DMS153 treated with DMSO at 0.1 percent for 48 hours (cell line): ENCODE measurements at regions not wholly inside any gene's neighbourhood (a gene's known extent, or its start where the extent isn't known, plus 50 kb on each side); places are given as distances from the start of the nearest gene placed in this dataset.
"Not testable (repeated sequence)": the region's sequence is repeated elsewhere in the genome, so short reads cannot be mapped to it uniquely, and the experiment has no call there.

Source experiments
- DNase-seq: peaks from one replicate; lab custom pipeline; 2025; ENCODE audit not compliant: unreplicated experiment; lab: John Stamatoyannopoulos, UW

- DNase-seq: no peak
Observed at GRCh38 chr20:12718619-12719018, 290.2 kb upstream of the SPTLC3 start.

DNA sequence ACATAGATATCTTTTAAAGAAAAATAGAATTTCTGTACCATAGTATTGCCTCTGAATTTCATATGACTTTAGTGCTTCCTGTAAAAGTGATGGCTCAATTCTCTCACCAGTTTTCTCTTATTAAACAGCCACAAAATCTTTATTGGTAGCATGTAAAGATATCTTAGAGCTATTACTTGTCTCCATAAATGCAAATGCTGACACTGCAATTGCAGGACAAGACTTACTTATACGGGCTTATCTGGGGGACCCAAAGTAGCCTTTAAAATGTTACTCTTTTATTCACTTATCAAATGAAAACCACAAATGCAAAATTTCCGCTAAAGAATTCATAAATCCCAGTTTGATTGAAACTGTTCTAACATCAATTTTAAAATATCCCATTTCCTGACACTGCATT lies 287.1 kb upstream of the SPTLC3 start:
- no peak for DNase-seq

DNA sequence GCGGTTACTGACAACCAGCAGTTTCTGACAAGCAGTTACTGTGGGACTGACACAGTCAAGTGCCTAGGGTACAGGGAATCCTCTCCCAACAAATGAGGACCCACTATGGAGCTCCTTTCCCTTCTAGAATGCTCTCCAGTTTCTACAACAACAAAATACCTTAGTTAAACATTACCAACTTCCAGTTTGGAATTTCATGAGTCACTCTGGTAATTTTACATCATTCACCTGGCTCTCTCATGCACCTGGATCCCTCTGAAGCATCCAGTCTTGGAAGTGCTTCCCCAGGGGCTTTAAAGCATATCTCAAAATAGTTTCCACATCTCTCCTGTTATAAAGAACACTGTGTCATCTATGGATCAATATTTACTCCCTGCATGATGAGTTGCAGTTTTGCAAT lies 286.7 kb upstream of the SPTLC3 start:
- DNase-seq: no peak

DNA sequence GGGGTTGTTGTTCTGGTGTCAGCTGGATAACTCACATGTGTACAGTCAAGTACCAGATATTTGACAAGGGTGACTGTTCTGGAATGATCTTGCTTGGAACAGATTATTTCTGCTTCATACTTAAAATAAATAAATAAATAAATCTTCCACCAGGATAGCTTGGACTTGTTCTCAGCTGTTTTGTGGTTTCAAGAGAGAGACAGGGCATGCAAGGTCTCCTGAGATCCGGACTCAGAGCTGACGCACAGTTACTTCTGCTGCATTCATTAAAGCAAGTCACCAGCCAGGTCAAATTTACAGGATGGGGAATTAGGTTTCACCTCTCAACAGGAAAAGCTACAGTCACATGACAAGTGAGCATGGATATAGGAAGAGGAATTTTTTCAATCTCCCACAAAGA lies 285.0 kb upstream of the SPTLC3 start:
- no peak for DNase-seq

GRCh38 chr20:12728782-12729181 lies 280.0 kb upstream of the SPTLC3 start:
- DNase-seq: no peak

DNA sequence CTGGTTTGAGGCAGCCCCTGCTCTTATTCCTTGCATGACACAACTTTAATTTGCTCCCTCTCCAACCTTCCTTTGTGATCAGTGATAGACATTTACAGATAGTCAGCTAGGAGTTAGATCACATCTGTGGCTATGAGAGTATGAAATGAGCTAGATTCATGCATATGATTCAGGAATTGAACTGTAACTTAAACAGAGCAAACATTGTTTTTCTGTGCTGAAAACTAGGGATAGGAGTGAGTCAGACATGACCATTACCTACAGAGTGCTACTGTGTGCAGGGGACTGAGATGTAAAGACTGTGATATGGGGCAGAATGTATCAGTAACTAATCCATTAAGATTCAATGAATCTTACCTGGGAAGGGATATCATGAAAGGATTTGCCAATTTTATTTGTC lies 279.4 kb upstream of the SPTLC3 start:
- no peak for DNase-seq

DNA sequence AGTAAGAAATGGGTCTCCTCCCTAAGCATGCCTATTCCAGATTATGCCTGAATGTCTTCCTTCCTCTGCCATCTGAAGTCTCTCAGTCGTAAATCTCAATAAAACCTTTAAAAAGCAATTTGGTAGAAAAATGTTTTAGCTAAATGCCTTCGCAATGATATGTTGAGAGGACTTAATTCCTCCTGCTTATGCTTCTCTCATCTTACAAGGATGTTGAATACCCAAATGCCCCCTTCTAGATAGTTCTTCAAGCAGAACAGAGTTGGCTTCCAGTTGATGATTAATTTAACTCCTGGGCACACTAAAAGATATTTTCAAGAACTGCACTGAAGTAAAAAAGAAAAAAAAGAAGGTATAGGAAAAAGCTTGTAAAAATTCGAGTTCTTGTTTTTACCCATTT lies 275.0 kb upstream of the SPTLC3 start:
- DNase-seq: no peak

GRCh38 chr20:12737497-12737896 lies 271.3 kb upstream of the SPTLC3 start:
- no peak for DNase-seq

DNA sequence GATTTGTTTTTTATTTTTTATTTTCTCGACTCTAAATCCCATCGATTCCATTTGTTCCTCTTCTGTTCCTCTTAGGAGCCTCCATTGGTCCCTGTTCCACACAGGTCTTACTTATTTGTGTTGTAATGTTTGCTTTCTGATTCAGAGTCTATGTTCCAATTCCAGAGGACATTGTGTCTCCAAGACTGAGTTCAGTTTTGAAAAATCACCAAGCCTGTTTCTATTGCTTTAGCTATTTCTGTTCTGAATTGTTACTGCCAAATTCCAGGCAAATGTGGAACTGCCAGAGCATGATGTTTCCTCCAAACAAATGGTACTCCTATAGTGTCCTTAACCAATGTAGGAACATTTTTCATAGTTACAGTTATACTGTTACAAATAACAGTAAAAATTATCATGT lies 270.9 kb upstream of the SPTLC3 start:
- DNase-seq: no peak

DNA sequence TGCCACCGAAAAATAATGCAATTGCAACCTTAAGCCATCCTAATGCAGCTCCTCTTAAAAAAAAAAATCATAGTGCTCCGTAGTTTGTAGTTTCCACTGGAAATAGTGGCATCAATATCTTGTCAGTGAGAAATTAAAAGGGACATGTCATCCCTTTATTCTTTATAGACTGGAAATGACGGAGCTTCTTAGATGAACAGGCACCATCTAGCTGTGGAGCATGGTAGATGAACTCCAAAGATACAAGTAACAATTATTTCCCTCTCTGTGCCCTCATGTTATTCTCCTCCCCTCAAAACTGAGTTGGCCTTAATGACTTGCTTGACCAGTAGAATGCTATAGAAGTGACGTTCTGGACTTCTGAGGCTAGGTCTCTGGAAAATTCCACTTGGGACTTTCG lies 268.1 kb upstream of the SPTLC3 start:
- DNase-seq: no peak

DNA sequence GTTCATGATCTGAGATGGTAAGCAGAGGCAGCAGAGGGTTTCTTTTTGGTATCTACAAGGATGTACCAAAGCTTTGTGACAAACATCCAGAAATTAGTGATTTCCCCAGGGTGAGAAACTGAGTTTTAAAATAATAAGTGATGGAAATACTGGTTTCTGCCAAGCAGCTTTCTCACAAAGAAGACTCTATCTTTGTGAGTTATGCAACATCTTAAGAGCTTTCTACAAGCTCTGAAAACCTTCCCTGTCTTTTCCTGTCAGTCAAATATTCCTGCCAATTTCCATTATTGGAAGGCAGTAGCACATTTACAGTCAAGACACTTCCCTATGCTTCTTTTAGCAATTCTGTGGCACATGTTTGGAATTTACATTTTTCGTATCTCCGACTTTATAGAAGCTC lies 264.7 kb upstream of the SPTLC3 start:
- DNase-seq: no peak

DNA sequence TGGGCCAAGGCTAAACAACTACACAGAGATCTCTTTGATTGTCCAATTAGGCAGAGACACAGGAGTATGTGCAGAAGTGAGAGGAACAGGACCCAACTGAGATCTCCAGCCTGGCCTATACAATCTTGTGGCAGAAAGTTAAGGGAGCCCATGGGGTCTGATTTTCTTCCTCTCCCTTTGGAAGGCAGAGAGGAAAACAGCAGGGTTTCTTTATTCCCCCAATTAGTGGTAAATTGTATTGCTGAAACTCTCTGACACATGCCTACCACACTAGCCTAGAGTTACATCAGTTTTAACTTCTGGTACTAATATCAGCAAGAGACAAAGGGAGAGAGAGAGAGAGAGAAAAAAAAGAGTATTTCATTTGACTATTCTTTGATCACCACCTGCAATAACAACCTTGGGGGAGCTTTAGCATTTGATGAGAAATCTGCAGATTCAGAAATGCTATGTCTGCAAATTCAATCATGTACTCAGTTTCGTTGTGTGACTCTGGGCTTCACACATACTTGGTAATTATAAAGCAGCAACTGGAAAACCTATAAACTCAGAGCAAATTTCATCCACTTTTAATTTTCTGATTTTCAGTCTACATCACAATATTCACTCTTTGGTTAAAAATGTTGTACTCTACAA lies 260.3 kb upstream of the SPTLC3 start:
- DNase-seq: no peak

- DNase-seq: no peak
Observed at GRCh38 chr20:12750221-12750620, 258.6 kb upstream of the SPTLC3 start.

- not testable (repeated sequence) for DNase-seq
Observed at GRCh38 chr20:12752900-12753693, 255.7 kb upstream of the SPTLC3 start.

- DNase-seq: not testable (repeated sequence)
Observed at GRCh38 chr20:12753742-12754141, 255.0 kb upstream of the SPTLC3 start.

GRCh38 chr20:12759493-12759892 lies 249.3 kb upstream of the SPTLC3 start:
- DNase-seq: not testable (repeated sequence)

GRCh38 chr20:12762725-12763124 lies 246.0 kb upstream of the SPTLC3 start:
- DNase-seq: no peak

DNA sequence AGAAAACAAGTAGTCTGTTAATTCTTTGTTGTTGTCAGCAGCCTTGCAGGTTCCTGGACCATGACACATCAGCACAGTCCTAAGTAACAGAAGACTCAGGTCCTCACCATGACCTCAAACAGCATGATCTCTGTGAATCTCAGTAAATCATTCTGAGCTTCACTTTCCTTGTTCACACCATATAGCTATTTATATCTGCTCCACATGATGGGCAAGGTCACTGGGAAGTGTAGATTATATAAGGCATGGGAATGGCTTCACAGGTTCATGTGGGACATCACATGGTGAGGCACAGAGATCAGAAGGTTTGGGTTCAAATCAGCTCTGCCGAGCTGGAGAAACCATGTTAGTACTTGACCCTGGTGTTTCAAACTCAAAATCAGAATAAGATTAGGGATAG lies 245.4 kb upstream of the SPTLC3 start:
- DNase-seq: no peak

- no peak for DNase-seq
Observed at GRCh38 chr20:12764053-12764452, 244.7 kb upstream of the SPTLC3 start.

- DNase-seq: no peak
Observed at GRCh38 chr20:12764851-12765250, 243.9 kb upstream of the SPTLC3 start.

- DNase-seq: no peak
Observed at GRCh38 chr20:12773936-12774335, 234.8 kb upstream of the SPTLC3 start.

DNA sequence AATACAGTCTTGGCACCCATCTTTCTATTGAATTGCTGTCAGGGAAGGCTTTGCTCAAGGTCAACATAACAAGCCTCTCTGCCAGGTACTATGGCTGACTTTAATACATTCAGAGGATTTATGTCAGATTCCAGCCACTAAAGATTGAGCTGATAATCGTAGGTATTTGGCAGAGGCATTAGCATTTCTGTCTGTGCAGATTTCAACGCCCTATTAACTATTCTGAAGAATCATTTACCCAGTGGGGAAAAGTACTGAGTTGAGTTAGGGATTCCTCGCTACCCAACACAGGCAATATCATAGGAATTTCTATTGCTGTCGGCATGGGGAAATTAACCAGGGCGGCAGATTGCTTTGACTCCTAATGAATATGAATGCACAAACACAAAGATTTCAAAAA lies 233.7 kb upstream of the SPTLC3 start:
- DNase-seq: no peak

- DNase-seq: no peak
Observed at GRCh38 chr20:12777016-12777415, 231.8 kb upstream of the SPTLC3 start.
